ENCODE measurements at regions not wholly inside any gene's neighbourhood (a gene's known extent, or its start where the extent isn't known, plus 50 kb on each side); places are given as distances from the start of the nearest gene placed in this dataset.

- no peak overlapping the region for H3K4me2 ChIP-seq
- no peak overlapping the region for H3K27ac ChIP-seq
- WGBS (ENCODE audit: missing lambda C conversion rate): 23% methylated on average over 2 of the region's 2 CpGs
- FAIRE-seq (no peak), DNase-seq (ENCODE audit: low read depth in 1 of 2, low spot score in 1 of 2) (no peak), ATAC-seq (no peak)
- H3K4me3 ChIP-seq: no peak overlapping the region
- H3K9me3 ChIP-seq: no peaks in the 10 kb centered on the region
- ChIA-PET POLR2A (no interaction called here), CTCF (no interaction called here)
- TF ChIP-seq HES2 (IDR thresholded peaks at IDR 0.05): no peak
- TF ChIP-seq PHF8 (IDR thresholded peaks at IDR 0.05; ENCODE audit: borderline replicate concordance, low read depth): no peak
- no peak for TF ChIP-seq NR3C1 (IDR thresholded peaks at IDR 0.05)
- no peak for TF ChIP-seq REST (IDR thresholded peaks at IDR 0.05)
- no peak for TF ChIP-seq EHF (CRISPR knock-in tag; IDR thresholded peaks at IDR 0.05)
- no peak for TF ChIP-seq HOXB5 (CRISPR knock-in tag; IDR thresholded peaks at IDR 0.05)
- no peak for TF ChIP-seq FOXS1 (CRISPR knock-in tag; IDR thresholded peaks at IDR 0.05)
- TF ChIP-seq MYC (IDR thresholded peaks at IDR 0.05; ENCODE audit: borderline replicate concordance, low read length): no peak
- TF ChIP-seq EHMT2 (IDR thresholded peaks at IDR 0.05; ENCODE audit: low read depth): no peak
- TF ChIP-seq JUNB (IDR thresholded peaks at IDR 0.05): no peak
- no peak for TF ChIP-seq HEYL (CRISPR knock-in tag; IDR thresholded peaks at IDR 0.05)
- H3K4me1 ChIP-seq: no peaks in the 10 kb centered on the region
Observed at GRCh38 chr14:26104717-26105116, 493.1 kb downstream of the NOVA1 start.

- no peak for FAIRE-seq
- no peak for ATAC-seq
- WGBS (ENCODE audit: missing lambda C conversion rate): 50% methylated on average over 4 of the region's 4 CpGs
Observed at GRCh38 chr14:26097852-26098251, 500.0 kb downstream of the NOVA1 start.

More at GRCh38 chr14:26097852-26098251, 500.0 kb downstream of the NOVA1 start:
- no peaks in the 10 kb centered on the region for H3K9me3 ChIP-seq
- no peaks in the 10 kb centered on the region for H3K4me1 ChIP-seq
- TF ChIP-seq ZC3H11A (IDR thresholded peaks at IDR 0.05) (no peak), NR3C1 (IDR thresholded peaks at IDR 0.05) (no peak), RNF2 (IDR thresholded peaks at IDR 0.05; ENCODE audit: borderline replicate concordance, low read depth) (no peak), CTCF (IDR thresholded peaks at IDR 0.05) (no peak), SMC3 (IDR thresholded peaks at IDR 0.05) (no peak), HOXB13 (CRISPR knock-in tag; IDR thresholded peaks at IDR 0.05; ENCODE audit: low read depth) (no peak), RFX5 (IDR thresholded peaks at IDR 0.05) (no peak), ATOH8 (CRISPR knock-in tag; IDR thresholded peaks at IDR 0.05; ENCODE audit: low read depth) (no peak), RCOR1 (IDR thresholded peaks at IDR 0.05; ENCODE audit: low read depth, low read length) (no peak), EHF (CRISPR knock-in tag; IDR thresholded peaks at IDR 0.05) (no peak), ZFP36 (IDR thresholded peaks at IDR 0.05; ENCODE audit: borderline replicate concordance, partially characterized antibody) (no peak), EP300 (IDR thresholded peaks at IDR 0.05) (no peak), ZNF302 (CRISPR knock-in tag; IDR thresholded peaks at IDR 0.05) (no peak), TP53 (CRISPR knock-in tag; IDR thresholded peaks at IDR 0.05) (no peak), JUN (IDR thresholded peaks at IDR 0.05) (no peak), RAD21 (conservative IDR thresholded peaks at IDR 0.05 in 1 of 2, IDR thresholded peaks at IDR 0.05 in 1 of 2) (no peak)
- CTCF ChIA-PET: no interaction called here
- DNase-seq (ENCODE audit: low read depth in 1 of 2, low spot score in 1 of 2): no peak
- no peak overlapping the region for H3K4me2 ChIP-seq
- POLR2A ChIA-PET: no interaction called here
- no peak overlapping the region for H3K27ac ChIP-seq
- H3K4me3 ChIP-seq: no peak overlapping the region

Measured in A549 (cell line).